Astrocyte of the hippocampus (primary cell): ENCODE measurements at regions not wholly inside any gene's neighbourhood (a gene's known extent, or its start where the extent isn't known, plus 50 kb on each side); places are given as distances from the start of the nearest gene placed in this dataset.
A peak's percentile ranks its signal among the peaks of the same experiment; 100 is the strongest.

ENCODE experiments used
- DNase-seq: peaks from one replicate; pipeline ENCODE4 v3.0.0; 2011; ENCODE audit warnings: low read depth, low spot score

- DNase-seq: no peak
Measured at GRCh38 chr5:31049461-31049860, 144.0 kb upstream of the CDH6 start.

GRCh38 chr5:31048282-31049270 is 144.9 kb upstream of the CDH6 start:
- no peak for DNase-seq

DNA sequence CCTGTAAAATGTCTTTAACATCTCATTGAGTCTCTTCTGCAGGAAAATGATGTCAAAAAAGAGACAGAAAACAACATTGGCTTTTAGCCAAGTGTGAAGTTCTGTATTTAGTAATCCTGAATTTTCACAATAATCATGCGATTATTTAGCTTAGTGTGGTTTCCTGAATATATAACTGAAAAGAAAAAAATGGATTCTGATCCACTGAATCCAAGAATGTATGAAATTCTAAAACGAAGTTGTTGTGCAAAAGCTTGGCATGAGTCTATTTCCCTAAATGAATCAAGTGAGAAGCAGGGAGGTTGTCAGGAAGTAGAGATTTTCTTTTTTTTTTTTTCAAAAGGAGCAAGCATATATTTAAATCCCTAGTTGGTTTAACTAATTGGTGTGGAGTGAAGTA is 145.9 kb upstream of the CDH6 start:
- DNase-seq: no peak

DNA sequence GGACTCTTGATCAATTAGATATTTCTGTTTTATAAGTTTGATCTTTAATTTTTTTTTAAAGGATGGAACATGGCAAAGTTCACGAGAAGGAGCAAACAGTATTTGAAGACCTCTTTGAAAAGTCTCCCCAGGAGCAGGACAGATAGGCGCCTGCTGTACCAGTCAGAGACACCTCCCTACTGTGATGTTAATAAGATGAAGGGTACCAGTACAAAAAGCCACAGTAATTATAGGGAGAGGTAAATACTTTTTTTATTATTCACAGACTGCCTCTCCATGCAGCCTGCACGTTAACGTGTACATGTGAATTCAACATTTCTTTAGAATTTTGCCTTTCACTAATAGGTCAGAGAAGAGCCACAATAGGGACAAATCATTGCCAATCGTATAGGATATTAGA is 146.5 kb upstream of the CDH6 start:
- DNase-seq: no peak

DNA sequence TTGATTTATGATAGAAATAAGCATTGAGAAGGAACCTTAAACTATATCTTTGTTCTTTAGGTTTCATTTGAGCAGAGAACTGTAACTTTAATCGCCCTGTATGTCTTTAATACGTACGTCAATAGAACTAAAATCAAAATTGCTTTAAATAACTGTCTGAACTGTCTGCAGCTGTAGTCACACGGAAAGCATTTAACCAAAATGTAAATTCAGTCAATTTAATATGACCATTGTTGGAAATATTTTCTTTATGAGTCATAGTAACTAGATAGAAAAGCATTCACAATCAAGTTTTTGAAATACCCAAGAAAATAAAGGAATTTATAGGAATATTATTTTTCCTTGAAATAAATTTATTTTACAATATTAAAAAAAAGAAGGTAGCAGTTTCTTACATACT is 157.1 kb upstream of the CDH6 start:
- DNase-seq: peak; percentile 32

DNA sequence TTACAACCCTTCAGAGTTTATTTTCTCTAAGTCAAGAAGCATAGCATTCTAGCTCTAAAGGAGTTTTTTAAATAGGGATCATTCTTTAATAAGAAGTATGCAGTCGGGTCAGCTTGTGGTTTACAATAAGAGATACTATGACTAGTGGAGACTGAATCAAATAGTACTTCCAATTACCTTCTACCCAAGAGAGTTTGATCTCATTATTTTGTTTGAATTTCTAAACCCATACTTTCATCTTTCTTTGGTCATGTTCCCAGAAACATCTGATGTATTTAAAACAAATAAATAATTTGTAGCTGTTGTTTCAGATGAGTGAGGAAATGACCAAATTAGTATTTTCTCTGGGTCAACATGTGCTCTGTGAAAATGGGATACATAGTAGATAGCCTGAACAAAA is 160.2 kb upstream of the CDH6 start:
- DNase-seq: peak; percentile 39

- DNase-seq: no peak
Measured at GRCh38 chr5:31029925-31030324, 163.6 kb upstream of the CDH6 start.

- no peak for DNase-seq
Measured at GRCh38 chr5:31027721-31028120, 165.8 kb upstream of the CDH6 start.

DNA sequence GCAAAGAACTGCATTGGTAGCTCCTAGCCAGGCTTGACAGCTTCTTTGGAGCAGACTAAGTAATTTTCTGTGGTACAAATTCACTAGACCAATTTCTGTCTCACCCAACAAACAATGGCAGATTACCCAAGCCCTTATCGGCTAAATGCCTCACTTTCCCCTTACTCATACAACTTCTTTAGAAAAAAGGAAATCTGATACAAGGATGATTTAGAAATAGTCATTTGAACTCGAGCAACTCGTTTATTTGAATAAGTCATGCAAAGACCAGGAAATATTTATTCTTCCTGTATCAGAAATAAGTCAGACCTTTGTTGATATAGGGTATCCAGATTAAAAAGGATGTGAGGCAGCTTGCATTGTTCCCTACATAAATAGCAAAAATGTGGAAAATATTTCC is 170.4 kb upstream of the CDH6 start:
- DNase-seq: peak; percentile 32

GRCh38 chr5:31021181-31021624 is 172.3 kb upstream of the CDH6 start:
- peak; percentile 32 for DNase-seq

DNA sequence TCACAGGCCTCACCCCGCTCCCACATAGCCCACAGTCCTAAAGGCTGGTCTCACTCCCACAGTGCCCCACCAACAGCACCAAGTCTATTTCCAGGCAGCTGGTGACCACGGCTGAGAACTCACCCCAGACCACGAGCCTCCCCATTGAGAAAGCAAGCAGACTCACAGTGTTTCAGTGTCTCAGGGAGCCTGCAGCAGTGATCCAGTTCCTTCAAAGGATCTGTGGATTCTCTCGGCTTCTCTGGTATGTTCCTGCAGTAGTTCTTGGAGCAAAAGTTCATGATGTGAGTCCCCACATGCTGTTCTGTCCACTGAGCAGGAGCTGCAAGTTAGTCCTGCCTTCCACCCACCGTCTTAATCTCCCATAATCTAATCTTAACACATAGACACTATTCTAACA is 185.3 kb upstream of the CDH6 start:
- no peak for DNase-seq

DNA sequence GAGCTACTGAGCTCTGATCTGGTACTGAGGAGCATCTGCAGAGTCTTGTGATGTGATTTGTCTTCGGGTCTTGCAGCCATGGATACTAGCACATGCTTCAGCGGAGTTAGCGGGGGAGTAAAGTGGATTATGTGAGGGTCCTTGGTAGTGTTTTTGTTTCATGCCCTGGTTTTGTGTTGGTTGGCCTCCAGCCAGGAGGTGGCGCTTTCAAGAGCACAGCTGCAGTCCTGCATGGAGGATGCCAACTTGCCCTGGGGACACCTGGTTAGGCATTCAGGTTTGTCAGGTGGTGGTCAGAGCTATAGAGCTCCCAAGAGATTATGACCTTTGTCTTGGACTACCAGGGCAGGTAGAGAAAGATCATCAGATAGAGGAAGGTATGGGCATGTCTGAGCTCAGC is 185.8 kb upstream of the CDH6 start:
- no peak for DNase-seq

DNA sequence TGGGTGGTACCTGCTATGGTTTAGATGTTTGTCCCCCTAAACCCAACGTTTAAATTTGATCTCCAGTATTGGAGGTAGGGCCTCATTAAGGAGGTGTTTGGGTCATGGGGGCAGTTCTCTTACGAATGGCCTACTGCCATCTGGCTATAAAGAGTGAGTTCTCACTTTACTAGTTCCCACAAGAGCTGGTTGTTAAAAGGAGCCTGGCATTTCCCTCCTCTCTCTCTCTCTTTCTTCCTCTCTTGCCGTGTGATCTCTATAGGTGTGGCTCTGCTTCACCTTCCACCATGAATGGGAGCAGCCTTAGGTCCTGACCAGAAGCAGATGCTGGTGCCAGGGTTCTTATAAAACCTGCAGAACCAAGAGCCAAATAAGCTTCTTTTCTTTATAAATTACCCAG is 193.2 kb upstream of the CDH6 start:
- DNase-seq: no peak

DNA sequence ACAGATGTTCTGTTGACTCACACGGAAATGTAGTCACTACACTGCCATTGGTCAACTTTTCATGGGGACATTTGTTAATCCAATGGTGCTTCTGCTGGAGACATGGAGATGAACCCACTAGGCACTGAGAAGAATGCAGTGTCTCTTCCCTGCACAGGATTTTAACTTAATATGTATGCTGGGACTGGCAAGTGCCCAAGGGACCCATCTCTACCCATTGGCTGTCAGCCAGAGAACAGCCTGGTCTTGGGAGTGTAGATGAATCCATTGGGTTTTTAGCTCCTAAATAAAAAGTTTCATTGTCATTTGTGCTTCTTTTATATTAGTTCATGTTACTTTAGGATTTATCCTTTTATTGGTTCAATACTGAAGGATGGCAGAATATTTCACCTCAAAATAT is 195.8 kb upstream of the CDH6 start:
- no peak for DNase-seq

- DNase-seq: no peak
Measured at GRCh38 chr5:30994902-30995301, 198.6 kb upstream of the CDH6 start.

- DNase-seq: no peak
Measured at GRCh38 chr5:30994176-30994575, 199.3 kb upstream of the CDH6 start.

DNA sequence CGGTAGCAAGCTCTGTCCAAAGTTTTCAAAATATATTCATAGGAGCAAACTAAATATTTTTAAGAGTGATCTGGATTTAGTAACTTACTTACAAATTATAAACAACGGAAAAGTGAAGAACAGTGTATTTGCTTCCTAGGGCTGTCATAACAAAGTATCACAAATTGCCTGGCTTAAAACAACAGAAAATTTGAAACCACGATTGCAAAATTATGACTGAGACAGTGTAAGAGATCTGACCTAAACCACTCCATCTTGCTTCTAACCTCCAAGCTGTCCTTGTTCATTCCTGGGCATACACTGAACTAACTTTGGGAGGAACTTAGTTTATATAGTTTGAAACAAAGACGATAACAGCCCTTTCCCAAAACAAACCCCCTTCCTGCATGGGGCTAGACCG is 202.0 kb upstream of the CDH6 start:
- DNase-seq: no peak

DNA sequence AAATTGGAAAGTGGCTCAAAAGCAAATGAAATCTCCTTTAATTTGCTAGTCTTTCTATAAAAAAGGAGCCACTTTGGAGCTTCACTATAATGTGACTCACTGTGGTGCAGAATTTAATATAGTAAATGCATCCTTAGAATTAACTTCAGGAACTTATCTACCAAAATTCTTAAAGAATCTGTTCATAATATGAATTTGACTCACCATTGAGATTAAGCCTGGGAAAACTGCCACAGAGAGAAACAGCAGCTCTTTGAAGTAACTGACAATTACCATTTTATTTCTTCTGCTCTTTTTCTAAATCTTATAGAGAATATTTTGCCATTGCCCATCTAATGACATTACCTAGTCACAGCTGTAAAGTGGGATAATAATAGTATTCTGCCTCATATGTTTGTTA is 211.9 kb upstream of the CDH6 start:
- DNase-seq: peak; percentile 42

DNA sequence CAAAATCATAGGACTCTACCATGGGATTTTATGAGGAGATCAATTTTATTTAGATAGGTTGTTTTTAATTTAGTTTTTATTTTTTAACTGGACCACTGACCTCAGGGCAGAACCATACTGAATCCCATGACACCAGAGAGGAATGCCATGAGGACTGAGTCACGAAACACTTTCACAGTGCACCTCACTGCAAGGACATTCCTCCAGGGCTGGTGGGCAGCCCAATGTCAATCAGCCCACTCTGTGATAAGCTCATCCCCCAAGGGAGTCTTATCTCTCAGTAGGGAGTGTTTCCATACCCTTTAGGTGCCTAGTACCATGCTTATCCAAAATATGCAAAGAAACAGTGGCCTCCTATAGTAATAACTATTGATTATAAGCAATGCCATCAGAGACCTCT is 224.5 kb upstream of the CDH6 start:
- DNase-seq: peak; percentile 17

DNA sequence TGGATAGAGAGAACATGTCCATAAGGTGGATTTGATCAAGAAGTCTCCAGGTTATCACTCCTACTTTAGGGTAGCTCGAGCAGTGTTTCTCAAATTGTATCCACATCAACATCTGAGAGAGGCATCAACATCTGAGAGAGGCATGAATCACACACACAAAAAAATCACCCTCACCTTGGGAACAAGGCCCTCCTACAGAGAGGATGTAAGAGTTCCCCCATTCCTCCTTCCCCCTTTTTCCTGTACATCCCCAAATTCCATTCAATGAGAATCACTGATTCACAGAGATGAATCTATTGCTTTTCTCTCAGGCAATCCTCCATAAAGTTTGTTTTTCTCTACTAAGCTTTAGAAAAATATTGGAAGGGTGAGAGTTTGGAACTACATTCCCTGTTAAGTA is 233.4 kb upstream of the CDH6 start:
- DNase-seq: no peak

- DNase-seq: no peak
Measured at GRCh38 chr5:30959238-30959637, 234.2 kb upstream of the CDH6 start.

DNA sequence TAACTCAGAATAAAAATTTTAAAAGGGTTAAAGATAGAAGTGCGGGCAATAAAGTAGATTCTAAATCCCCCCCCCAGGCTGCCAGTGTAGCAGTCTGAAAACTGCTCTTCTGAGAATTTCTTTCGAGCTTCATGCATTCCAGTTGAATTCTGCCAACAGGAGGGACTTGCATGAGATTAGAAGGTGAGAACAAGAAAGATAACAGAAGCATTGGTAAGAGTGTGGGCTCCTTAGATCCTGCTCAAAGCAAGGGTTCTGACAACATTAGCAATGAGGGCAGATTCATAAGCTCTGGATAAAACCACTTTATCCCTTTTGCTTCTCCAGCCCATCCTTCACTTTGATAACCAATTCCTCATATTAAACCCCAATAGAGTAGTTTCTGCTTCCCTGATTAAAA is 235.9 kb upstream of the CDH6 start:
- no peak for DNase-seq

- peak; percentile 30 for DNase-seq
Measured at GRCh38 chr5:30956251-30956650, 237.2 kb upstream of the CDH6 start.

GRCh38 chr5:30937070-30937469 is 256.4 kb upstream of the CDH6 start:
- no peak for DNase-seq
